ENCODE measurements at regions not wholly inside any gene's neighbourhood (a gene's known extent, or its start where the extent isn't known, plus 50 kb on each side); places are given as distances from the start of the nearest gene placed in this dataset.

DNA sequence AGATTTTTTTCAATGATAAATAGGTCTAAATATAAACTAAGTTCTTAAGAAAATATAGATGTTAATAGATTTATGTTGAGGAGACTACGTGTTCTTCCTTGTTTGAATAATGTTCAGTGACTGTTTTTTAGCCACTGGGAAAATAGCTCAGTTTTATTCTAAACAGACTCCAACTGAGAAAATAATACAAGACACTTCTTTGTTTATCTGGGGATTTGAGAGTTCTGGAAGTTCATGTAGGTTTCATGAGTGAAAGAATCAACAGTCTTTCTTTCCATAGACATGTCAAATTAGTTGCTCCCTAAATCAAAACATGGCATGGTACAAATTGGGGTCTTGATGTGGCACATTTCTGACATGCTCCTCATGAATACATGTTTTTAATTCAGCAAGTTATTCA, 177.7 kb downstream of the MREG start:
- peak overlapping the region; percentile 75 for H3K27ac Mint-ChIP-seq
- peaks cover 56% of the 10 kb centered on the region for H3K4me1 Mint-ChIP-seq
- DNase-seq = no peak
- no peaks in the 10 kb centered on the region for H3K9me3 Mint-ChIP-seq
- no peaks in the 10 kb centered on the region for H3K36me3 Mint-ChIP-seq (ENCODE audit: low read depth)
- TF ChIP-seq, protein P1, sequence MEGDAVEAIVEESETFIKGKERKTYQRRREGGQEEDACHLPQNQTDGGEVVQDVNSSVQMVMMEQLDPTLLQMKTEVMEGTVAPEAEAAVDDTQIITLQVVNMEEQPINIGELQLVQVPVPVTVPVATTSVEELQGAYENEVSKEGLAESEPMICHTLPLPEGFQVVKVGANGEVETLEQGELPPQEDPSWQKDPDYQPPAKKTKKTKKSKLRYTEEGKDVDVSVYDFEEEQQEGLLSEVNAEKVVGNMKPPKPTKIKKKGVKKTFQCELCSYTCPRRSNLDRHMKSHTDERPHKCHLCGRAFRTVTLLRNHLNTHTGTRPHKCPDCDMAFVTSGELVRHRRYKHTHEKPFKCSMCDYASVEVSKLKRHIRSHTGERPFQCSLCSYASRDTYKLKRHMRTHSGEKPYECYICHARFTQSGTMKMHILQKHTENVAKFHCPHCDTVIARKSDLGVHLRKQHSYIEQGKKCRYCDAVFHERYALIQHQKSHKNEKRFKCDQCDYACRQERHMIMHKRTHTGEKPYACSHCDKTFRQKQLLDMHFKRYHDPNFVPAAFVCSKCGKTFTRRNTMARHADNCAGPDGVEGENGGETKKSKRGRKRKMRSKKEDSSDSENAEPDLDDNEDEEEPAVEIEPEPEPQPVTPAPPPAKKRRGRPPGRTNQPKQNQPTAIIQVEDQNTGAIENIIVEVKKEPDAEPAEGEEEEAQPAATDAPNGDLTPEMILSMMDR (IDR thresholded peaks at IDR 0.05) = no peak
- no peak overlapping the region for H3K4me3 Mint-ChIP-seq
- no peaks in the 10 kb centered on the region for H3K27me3 Mint-ChIP-seq (ENCODE audit: low read depth, poor library complexity)

DNA sequence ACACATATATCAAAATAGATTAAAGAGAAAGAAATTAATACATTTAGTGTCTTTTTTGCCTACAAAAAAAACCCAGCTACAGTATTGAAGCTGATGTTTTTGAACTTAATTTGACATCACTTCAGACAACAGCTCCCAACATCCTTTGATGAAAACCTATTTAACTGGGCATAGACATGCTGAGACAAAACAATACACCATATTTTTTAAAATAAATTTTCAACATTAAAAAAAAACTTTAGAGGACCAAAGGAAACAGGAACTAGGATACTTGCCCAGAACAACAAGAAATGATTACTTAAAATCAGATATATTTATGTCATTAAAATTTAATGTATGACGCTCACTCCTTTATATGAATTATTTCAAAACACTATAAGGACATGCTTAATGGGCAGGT, 178.1 kb downstream of the MREG start:
- Mint-ChIP-seq H3K9me3 (no peaks in the 10 kb centered on the region), H3K27ac (peak overlapping the region; percentile 75), H3K27me3 (ENCODE audit: low read depth, poor library complexity) (no peaks in the 10 kb centered on the region), H3K4me3 (no peak overlapping the region), H3K4me1 (peaks cover 56% of the 10 kb centered on the region), H3K36me3 (ENCODE audit: low read depth) (no peaks in the 10 kb centered on the region)
- TF ChIP-seq, protein P1 (IDR thresholded peaks at IDR 0.05) = no peak
- DNase-seq = no peak

DNA sequence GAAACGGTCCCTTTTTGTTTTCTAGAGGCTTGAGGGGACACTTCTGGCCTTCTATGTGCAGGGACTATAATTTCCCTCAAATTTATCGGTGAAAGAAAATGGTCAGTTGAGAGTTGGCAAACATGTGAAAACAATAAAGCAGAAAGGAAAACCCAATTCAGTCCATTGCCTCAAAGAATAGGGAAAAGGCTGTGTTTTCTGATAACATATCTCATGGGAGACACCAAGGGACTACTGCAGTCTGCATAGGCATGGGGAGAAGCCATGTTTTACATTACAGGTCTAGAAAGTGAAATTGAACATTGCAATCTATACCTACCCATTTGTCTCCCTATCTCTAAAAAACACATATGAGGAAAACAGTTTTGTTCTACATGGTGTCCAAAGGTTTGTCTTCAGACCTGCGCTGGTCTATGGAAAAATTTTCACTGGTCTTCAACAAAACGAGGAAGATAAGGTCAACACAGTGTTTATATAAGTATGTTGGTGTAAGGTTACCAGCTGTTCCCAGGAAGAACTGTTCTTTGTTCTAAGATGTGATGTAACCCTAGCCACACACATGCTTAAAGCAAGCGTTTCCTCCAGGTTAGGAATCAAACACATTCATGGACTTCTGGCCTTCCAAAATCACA, 179.7 kb downstream of the MREG start:
- peak overlapping the region; percentile 19 for H3K27ac Mint-ChIP-seq
- no peak overlapping the region for H3K4me3 Mint-ChIP-seq
- no peak for DNase-seq
- H3K36me3 Mint-ChIP-seq (ENCODE audit: low read depth) = no peaks in the 10 kb centered on the region
- peaks cover 47% of the 10 kb centered on the region for H3K4me1 Mint-ChIP-seq
- no peaks in the 10 kb centered on the region for H3K9me3 Mint-ChIP-seq
- TF ChIP-seq, protein P1 (IDR thresholded peaks at IDR 0.05) = no peak
- H3K27me3 Mint-ChIP-seq (ENCODE audit: low read depth, poor library complexity) = no peaks in the 10 kb centered on the region

DNA sequence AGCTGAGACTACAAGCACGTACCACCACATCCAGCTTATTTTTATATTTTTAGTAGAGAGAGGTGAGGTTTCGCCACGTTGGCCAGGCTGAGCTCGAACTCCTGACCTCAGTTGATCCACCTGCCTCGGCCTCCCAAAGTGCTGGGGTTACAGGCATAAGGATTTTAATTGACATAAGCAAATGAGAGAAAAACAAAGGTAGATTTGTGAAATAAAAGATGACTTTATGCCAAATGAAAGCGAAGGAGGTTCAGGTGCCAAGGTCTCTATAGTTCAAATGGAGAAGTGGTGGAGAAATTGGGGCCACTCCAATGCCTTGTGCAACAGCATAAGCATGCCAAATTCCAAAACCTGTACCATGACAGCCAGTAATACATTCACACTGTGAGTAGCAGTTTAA, 180.6 kb downstream of the MREG start:
- TF ChIP-seq, protein P1 (IDR thresholded peaks at IDR 0.05) = no peak
- H3K27ac Mint-ChIP-seq = peak overlapping the region; percentile 25

DNA sequence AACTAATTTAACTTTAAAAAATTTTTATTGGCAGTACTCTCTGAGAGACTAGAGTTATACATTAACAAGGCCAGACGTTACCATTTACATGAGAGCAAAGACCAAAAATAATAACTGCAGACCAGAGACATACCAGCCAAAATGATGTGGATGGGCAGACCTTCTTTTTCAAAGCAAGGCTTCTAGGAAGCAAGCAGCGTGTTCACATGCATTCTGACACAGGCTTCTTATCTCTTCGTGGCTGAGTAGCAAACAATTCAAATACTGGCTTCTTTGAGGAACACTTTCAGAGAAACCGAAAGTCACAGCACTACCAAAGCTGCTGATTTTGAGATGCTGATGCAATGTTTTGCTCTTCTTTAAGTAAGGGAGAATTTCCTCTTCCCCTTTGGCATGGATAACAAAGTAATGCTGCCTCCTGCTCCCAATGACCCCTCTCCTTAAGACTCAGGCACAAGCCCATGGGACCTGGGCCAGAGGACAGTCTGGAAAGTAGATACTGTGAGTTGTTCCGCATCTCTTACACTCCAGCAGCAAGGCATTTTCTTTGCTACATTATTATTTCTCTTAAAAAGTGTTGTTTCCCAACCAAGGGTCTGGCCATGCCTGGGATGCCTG, 181.9 kb downstream of the MREG start:
- peaks cover 55% of the 10 kb centered on the region for H3K4me1 Mint-ChIP-seq
- DNase-seq = no peak
- no peaks in the 10 kb centered on the region for H3K27me3 Mint-ChIP-seq (ENCODE audit: low read depth, poor library complexity)
- no peaks in the 10 kb centered on the region for H3K9me3 Mint-ChIP-seq
- H3K4me3 Mint-ChIP-seq = no peak overlapping the region
- TF ChIP-seq, protein P1 (IDR thresholded peaks at IDR 0.05) = no peak
- H3K36me3 Mint-ChIP-seq (ENCODE audit: low read depth) = no peaks in the 10 kb centered on the region
- H3K27ac Mint-ChIP-seq = peak overlapping the region; percentile 49

More for the DNA sequence above, 180.6 kb downstream of the MREG start:
- no peak for DNase-seq
- H3K9me3 Mint-ChIP-seq = no peaks in the 10 kb centered on the region
- peaks cover 52% of the 10 kb centered on the region for H3K4me1 Mint-ChIP-seq
- no peaks in the 10 kb centered on the region for H3K27me3 Mint-ChIP-seq (ENCODE audit: low read depth, poor library complexity)
- no peaks in the 10 kb centered on the region for H3K36me3 Mint-ChIP-seq (ENCODE audit: low read depth)
- no peak overlapping the region for H3K4me3 Mint-ChIP-seq

DNA sequence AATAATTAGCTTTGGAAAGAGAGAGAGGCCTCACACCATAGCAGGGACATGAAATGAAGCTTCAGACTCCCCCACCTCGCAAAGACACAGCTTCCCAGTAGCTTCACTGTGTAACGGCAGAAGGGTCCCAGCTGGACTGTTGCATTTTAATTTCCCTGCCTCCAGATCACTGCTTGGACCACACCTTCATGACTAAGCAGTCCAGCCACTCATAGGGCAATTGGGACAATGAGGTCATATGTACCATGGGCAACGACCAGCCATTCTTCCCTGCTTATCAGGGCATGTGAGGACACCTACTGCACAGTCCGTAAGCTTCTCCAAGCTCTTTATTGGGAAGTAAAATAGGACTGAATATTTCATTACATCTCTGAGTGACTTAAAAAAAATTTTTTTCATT, 183.0 kb downstream of the MREG start:
- Mint-ChIP-seq H3K4me3 (no peak overlapping the region), H3K27me3 (ENCODE audit: low read depth, poor library complexity) (no peaks in the 10 kb centered on the region), H3K27ac (no peak overlapping the region), H3K36me3 (ENCODE audit: low read depth) (no peaks in the 10 kb centered on the region), H3K4me1 (peaks cover 53% of the 10 kb centered on the region), H3K9me3 (no peaks in the 10 kb centered on the region)
- TF ChIP-seq, protein P1 (IDR thresholded peaks at IDR 0.05) = no peak
- no peak for DNase-seq

All from nephron progenitor cell (in vitro differentiated cells).